Keratinocyte (primary cell): ENCODE measurements at regions not wholly inside any gene's neighbourhood (a gene's known extent, or its start where the extent isn't known, plus 50 kb on each side); places are given as distances from the start of the nearest gene placed in this dataset.

Experiments used
- CTCF ChIP-seq, 3 experiments: IDR thresholded peaks in 1 of 3; conservative IDR thresholded peaks in 1 of 3; optimal IDR thresholded peaks in 1 of 3; 2 replicates in 2 of 3; 3 replicates in 1 of 3; pipeline versions ENCODE3 to v1.5.1; 2011; ENCODE audit warnings: low read length in 3 of 3, mild to moderate bottlenecking in 3 of 3, moderate library complexity in 2 of 3, control low read depth in 1 of 3, inconsistent platforms in 1 of 3; ENCODE audit not compliant: insufficient read depth in 2 of 3; ENCODE audit errors: extremely low read depth in 1 of 3
- EZH2 ChIP-seq: IDR thresholded peaks from one replicate; pipeline ENCODE4 v1.6.1; 2012; ENCODE audit warnings: inconsistent platforms, mild to moderate bottlenecking, low read length, moderate library complexity

GRCh38 chr12:115209230-115209629 lies 525.3 kb upstream of the TBX3 start:
- TF ChIP-seq CTCF (optimal IDR thresholded peaks at IDR 0.05 in 1 of 3, IDR thresholded peaks at IDR 0.05 in 1 of 3, conservative IDR thresholded peaks at IDR 0.05 in 1 of 3; ENCODE audit: extremely low read depth in 1 of 3, insufficient read depth in 2 of 3, low read length in 3 of 3) = no peak
- TF ChIP-seq EZH2 = no peak
